NT2/D1 (cell line): ENCODE measurements at regions not wholly inside any gene's neighbourhood (a gene's known extent, or its start where the extent isn't known, plus 50 kb on each side); places are given as distances from the start of the nearest gene placed in this dataset.

Source experiments
- SUZ12 ChIP-seq: IDR thresholded peaks from 2 replicates; pipeline ENCODE4 v1.6.1; 2011; ENCODE audit not compliant: insufficient read length, insufficient read depth; ENCODE audit errors: extremely low read depth
- ZNF274 ChIP-seq: IDR thresholded peaks from 2 replicates; pipeline ENCODE4 v1.6.1; 2011; ENCODE audit warnings: mild to moderate bottlenecking, low read depth, low read length

DNA sequence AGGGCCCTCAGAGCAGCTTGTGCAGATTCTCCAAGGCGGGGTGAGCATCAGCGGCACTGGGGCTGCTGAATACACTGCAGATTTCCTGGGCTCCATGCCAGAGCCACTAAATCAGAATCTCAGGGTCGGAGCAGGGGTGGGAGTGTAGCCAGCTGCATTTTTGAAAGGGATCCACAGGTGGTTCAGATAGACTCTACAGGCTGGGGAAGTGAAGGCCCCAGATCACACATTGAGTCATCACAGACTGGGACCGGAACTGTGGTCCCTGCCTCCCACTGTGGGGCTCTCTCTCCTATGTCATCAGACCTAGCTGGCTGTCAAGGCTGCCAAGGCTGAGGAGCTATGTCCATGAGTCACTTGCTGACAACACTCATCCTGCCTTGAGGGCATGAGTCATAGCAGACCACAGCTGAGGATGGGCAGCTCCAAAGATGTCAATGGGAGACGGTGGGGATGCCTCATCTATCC, 162.3 kb upstream of the MAMLD1 start:
- TF ChIP-seq SUZ12 (no peak), ZNF274 (no peak)
